HepG2 (cell line): ENCODE measurements at regions not wholly inside any gene's neighbourhood (a gene's known extent, or its start where the extent isn't known, plus 50 kb on each side); places are given as distances from the start of the nearest gene placed in this dataset.

Experiments
- ATAC-seq: fragments of 200-7000 bp; cut with Tn5 transposase; 3 replicates; pipeline ENCODE4 v1.9.1; 2020; ENCODE audit warnings: mild to moderate bottlenecking, moderate library complexity
- BruUV-seq: library from RNA; stranded (reverse); fragments of 400-500 nt; replicated peaks from 2 replicates; lab custom pipeline; 2021; lab: Mats Ljungman, UMichigan
- CTCF ChIA-PET: fragments of 300-600 bp; formaldehyde crosslinking; extraction: SDS; loops from one replicate; lab custom pipeline; 2021; ENCODE audit warnings: low total read pairs, inconsistent platforms, low intra/inter-chr PET ratio; lab: Yijun Ruan, JAX
- POLR2A ChIA-PET: fragments of 350-600 bp; sonication (Branson Sonifier 250); formaldehyde crosslinking; loops from one replicate; lab custom pipeline; 2020; ENCODE audit warnings: antibody characterized with exemption, inconsistent platforms; lab: Yijun Ruan, JAX
- DNase-seq: peaks from one replicate; pipeline ENCODE4 v3.0.0-alpha.2; 2015; ENCODE audit warnings: low spot score
- FAIRE-seq: peaks from 3 replicates; lab custom pipeline; 2011; peaks lifted over from hg19 to GRCh38; lab: Jason Lieb, UNC
- H2AFZ ChIP-seq: one replicate; pipeline ENCODE4 v1.6.1; 2011; ENCODE audit warnings: low read length, inconsistent platforms
- H3K27ac ChIP-seq: fragments of 300-600 bp; 3 replicates; pipeline ENCODE4 v1.8.0; 2011; ENCODE audit warnings: mixed run types, mild to moderate bottlenecking, mixed read lengths, low read length, inconsistent platforms; ENCODE audit not compliant: insufficient read depth; ENCODE audit errors: extremely low read length
- H3K27me3 ChIP-seq, 2 experiments: fragments of 200-600 bp in 1 of 2; 2 replicates in 1 of 2; 3 replicates in 1 of 2; pipeline versions ENCODE4 v1.6.0 to v1.8.0; 2011; ENCODE audit warnings: low read length in 2 of 2, mild to moderate bottlenecking in 2 of 2, moderate library complexity in 2 of 2, inconsistent platforms in 1 of 2; ENCODE audit not compliant: insufficient read depth in 2 of 2, control insufficient read depth in 1 of 2
- H3K36me3 ChIP-seq, 2 experiments: fragments of 200-600 bp in 1 of 2; replicated peaks in 1 of 2; 2 replicates in 1 of 2; 3 replicates in 1 of 2; pipeline versions ENCODE4 v1.5.1 to v1.8.0; 2011; ENCODE audit warnings: low read length in 2 of 2, inconsistent platforms in 1 of 2; ENCODE audit not compliant: insufficient read depth in 2 of 2, control insufficient read depth in 1 of 2
- H3K4me1 ChIP-seq: 2 replicates; pipeline ENCODE4 v1.5.1; 2012; ENCODE audit warnings: low read length, inconsistent platforms; ENCODE audit not compliant: insufficient read depth
- H3K4me2 ChIP-seq: 2 replicates; pipeline ENCODE4 v1.6.0; 2011; ENCODE audit warnings: low read depth, low read length, inconsistent platforms
- H3K4me3 ChIP-seq, 3 experiments: fragments of 200-600 bp in 1 of 3; sonication (generic), shearing (Covaris generic) in 1 of 3; replicated peaks in 1 of 3; 2 replicates each; pipeline ENCODE4 v1.5.1; 2011 to 2016; ENCODE audit warnings: low read length in 3 of 3, inconsistent platforms in 2 of 3, low read depth in 2 of 3, mild to moderate bottlenecking in 2 of 3, control low read depth in 1 of 3, mixed read lengths in 1 of 3; ENCODE audit not compliant: insufficient read depth in 1 of 3
- H3K79me2 ChIP-seq: one replicate; pipeline ENCODE4 v1.6.1; 2011; ENCODE audit warnings: low read length, inconsistent platforms; ENCODE audit not compliant: insufficient read depth
- H3K9ac ChIP-seq: 2 replicates; pipeline ENCODE4 v1.6.0; 2011; ENCODE audit warnings: mild to moderate bottlenecking, low read depth, low read length, inconsistent platforms; ENCODE audit not compliant: insufficient read depth
- H3K9me3 ChIP-seq: 2 replicates; pipeline ENCODE4 v1.5.1; 2012; ENCODE audit warnings: mild to moderate bottlenecking, low read length
- H4K20me1 ChIP-seq: 2 replicates; pipeline ENCODE4 v1.6.0; 2011; ENCODE audit warnings: inconsistent platforms, mild to moderate bottlenecking, low read length, moderate library complexity; ENCODE audit not compliant: insufficient read depth
- AHDC1 ChIP-seq: sonication (generic); formaldehyde crosslinking; IDR thresholded peaks from 2 replicates; pipeline ENCODE4 v1.5.1; 2020; ENCODE audit warnings: mild to moderate bottlenecking, missing genetic modification reagents, borderline replicate concordance
- CBX2 ChIP-seq, 2 experiments: fragments of 200-600 bp in 1 of 2; sonication (generic); formaldehyde crosslinking in 1 of 2; IDR thresholded peaks; 2 replicates each; pipeline versions ENCODE4 v1.7.0 to v1.8.1; 2018 to 2022; ENCODE audit warnings: low read depth in 2 of 2, low read length in 1 of 2, mild to moderate bottlenecking in 1 of 2, missing genetic modification reagents in 1 of 2
- CCAR2 ChIP-seq: fragments of 200-400 bp; formaldehyde crosslinking; optimal IDR thresholded peaks from 2 replicates; pipeline ENCODE3; 2018; ENCODE audit warnings: low read depth, mild to moderate bottlenecking, low read length, moderate library complexity
- EEA1 ChIP-seq: sonication (generic); formaldehyde crosslinking; IDR thresholded peaks from 2 replicates; pipeline ENCODE4 v1.5.1; 2020; ENCODE audit warnings: mild to moderate bottlenecking, missing genetic modification reagents, borderline replicate concordance
- RBAK ChIP-seq: sonication (generic); formaldehyde crosslinking; IDR thresholded peaks from 2 replicates; pipeline ENCODE4 v1.5.1; 2020; ENCODE audit warnings: mild to moderate bottlenecking, missing genetic modification reagents
- SP5 ChIP-seq: IDR thresholded peaks from 2 replicates; pipeline ENCODE4 v1.6.1; 2016; ENCODE audit warnings: low read depth, borderline replicate concordance
- USF2 ChIP-seq, 2 experiments: sonication (generic) in 1 of 2; formaldehyde crosslinking in 1 of 2; IDR thresholded peaks; 2 replicates each; pipeline versions ENCODE4 v1.5.1 to v1.6.1; 2011 to 2020; ENCODE audit warnings: borderline replicate concordance in 1 of 2, low read depth in 1 of 2, low read length in 1 of 2, mild to moderate bottlenecking in 1 of 2, missing genetic modification reagents in 1 of 2, moderate library complexity in 1 of 2
- ZNF136 ChIP-seq: sonication (generic); formaldehyde crosslinking; IDR thresholded peaks from 2 replicates; pipeline ENCODE4 v1.8.1; 2022; ENCODE audit warnings: low read depth, mild to moderate bottlenecking, moderate library complexity, missing genetic modification reagents
- ZNF510 ChIP-seq: sonication (generic); formaldehyde crosslinking; IDR thresholded peaks from 2 replicates; pipeline ENCODE4 v1.4.0; 2020; ENCODE audit warnings: low read depth, mild to moderate bottlenecking, missing genetic modification reagents
- ZNF792 ChIP-seq: IDR thresholded peaks from 2 replicates; pipeline ENCODE4 v1.6.1; 2016
- ZNF841 ChIP-seq: sonication (generic); formaldehyde crosslinking; IDR thresholded peaks from 2 replicates; pipeline ENCODE4 v1.8.1; 2023; ENCODE audit warnings: missing genetic modification reagents, borderline replicate concordance
- WGBS: methylation state at CpG from one replicate; pipeline ENCODE4 v1.1.6; 2017; ENCODE audit warnings: low lambda C conversion rate; 5-methylcytosine and 5-hydroxymethylcytosine counted together
- in situ Hi-C: cut with HindIII; loops from 2 replicates; pipeline ENCODE4 v1.10.0; 2017; ENCODE audit warnings: low pct_unique_long_range_greater_than_20kb; ENCODE audit not compliant: extremely low pct_ligation_motif_present
- intact Hi-C: fragments of 100-400 bp; cut with micrococcal nuclease; formaldehyde crosslinking; loops from one replicate; pipeline ENCODE4 v1.10.0; 2022; ENCODE audit not compliant: unreplicated experiment

- intact Hi-C loops: no loop called here
These were observed 1476.9 kb downstream of the SI start for GRCh38 chr3:163601426-163601825.

GRCh38 chr3:163587342-163587741 is 1491.0 kb downstream of the SI start:
- no peaks in the 10 kb centered on the region for H3K79me2 ChIP-seq
- POLR2A ChIA-PET: no interaction called here
- H2AFZ ChIP-seq: no peak overlapping the region
- no peaks in the 10 kb centered on the region for H3K4me1 ChIP-seq
- BruUV-seq: no TSS peak
- WGBS: 2% methylated on average over 2 of the region's 2 CpGs
- no peak overlapping the region for H3K4me2 ChIP-seq
- H3K27me3 ChIP-seq: no peaks in the 10 kb centered on the region
- in situ Hi-C loops (no loop called here), intact Hi-C loops (no loop called here)
- H3K27ac ChIP-seq: no peak overlapping the region
- ATAC-seq (no peak), DNase-seq (no peak), FAIRE-seq (no peak)
- H3K4me3 ChIP-seq: no peak overlapping the region
- no peaks in the 10 kb centered on the region for H4K20me1 ChIP-seq
- CTCF ChIA-PET: no interaction called here
- H3K9me3 ChIP-seq: peaks cover 7% of the 10 kb centered on the region; the same call in 1 of the 2 replicates
- no peak overlapping the region for H3K9ac ChIP-seq
- H3K36me3 ChIP-seq: no peaks in the 10 kb centered on the region
- TF ChIP-seq AHDC1 (CRISPR knock-in tag) (no peak), USF2 (IDR thresholded peaks at IDR 0.05; ENCODE audit: low read depth, low read length) (no peak), USF2 (CRISPR knock-in tag; IDR thresholded peaks at IDR 0.05; ENCODE audit: borderline replicate concordance) (no peak), CBX2 (IDR thresholded peaks at IDR 0.05; ENCODE audit: low read depth, low read length) (no peak), CBX2 (CRISPR knock-in tag; IDR thresholded peaks at IDR 0.05; ENCODE audit: low read depth) (no peak), ZNF136 (no peak), ZNF792 (CRISPR knock-in tag) (no peak), EEA1 (CRISPR knock-in tag) (no peak), ZNF510 (no peak), SP5 (CRISPR knock-in tag) (no peak), ZNF841 (CRISPR knock-in tag) (no peak)

More at GRCh38 chr3:163601426-163601825, 1476.9 kb downstream of the SI start:
- TF ChIP-seq CCAR2 (no peak), RBAK (CRISPR knock-in tag) (no peak)
- Histone ChIP-seq H3K9me3 (no peaks in the 10 kb centered on the region), H3K4me3 (no peak overlapping the region), H2AFZ (no peak overlapping the region), H3K79me2 (no peaks in the 10 kb centered on the region), H3K36me3 (no peaks in the 10 kb centered on the region), H3K27ac (no peak overlapping the region), H3K27me3 (no peaks in the 10 kb centered on the region), H3K4me1 (no peaks in the 10 kb centered on the region), H3K4me2 (no peak overlapping the region), H3K9ac (no peak overlapping the region), H4K20me1 (no peaks in the 10 kb centered on the region)
- BruUV-seq: no TSS peak
- POLR2A ChIA-PET: no interaction called here
- WGBS: 0% methylated on average over 1 of the region's 1 CpG
- CTCF ChIA-PET: no interaction called here
- FAIRE-seq (no peak), DNase-seq (no peak), ATAC-seq (no peak)
- in situ Hi-C loops: no loop called here
